ENCODE measurements at regions not wholly inside any gene's neighbourhood (a gene's known extent, or its start where the extent isn't known, plus 50 kb on each side); places are given as distances from the start of the nearest gene placed in this dataset.

DNA sequence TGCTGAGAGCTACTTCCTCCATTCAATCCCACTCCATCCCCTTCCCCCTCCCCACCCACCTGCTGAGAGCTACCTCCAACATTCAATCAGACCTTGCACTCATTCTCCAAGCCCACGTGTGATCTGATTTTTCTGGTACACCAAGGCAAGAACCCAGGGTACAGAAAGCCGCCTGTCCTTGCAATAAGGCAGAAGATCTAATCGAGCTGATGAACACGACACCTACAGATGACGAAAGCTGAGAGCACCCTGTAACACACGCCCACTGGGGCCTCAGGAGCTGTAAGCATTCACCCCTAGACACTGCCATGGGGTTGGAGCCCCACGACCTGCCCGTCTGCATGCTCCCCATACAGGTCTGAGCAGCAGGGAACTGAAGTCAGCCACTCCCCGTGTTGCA is 58.3 kb downstream of the TRIML1 start:
- DNase-seq = no peak

DNA sequence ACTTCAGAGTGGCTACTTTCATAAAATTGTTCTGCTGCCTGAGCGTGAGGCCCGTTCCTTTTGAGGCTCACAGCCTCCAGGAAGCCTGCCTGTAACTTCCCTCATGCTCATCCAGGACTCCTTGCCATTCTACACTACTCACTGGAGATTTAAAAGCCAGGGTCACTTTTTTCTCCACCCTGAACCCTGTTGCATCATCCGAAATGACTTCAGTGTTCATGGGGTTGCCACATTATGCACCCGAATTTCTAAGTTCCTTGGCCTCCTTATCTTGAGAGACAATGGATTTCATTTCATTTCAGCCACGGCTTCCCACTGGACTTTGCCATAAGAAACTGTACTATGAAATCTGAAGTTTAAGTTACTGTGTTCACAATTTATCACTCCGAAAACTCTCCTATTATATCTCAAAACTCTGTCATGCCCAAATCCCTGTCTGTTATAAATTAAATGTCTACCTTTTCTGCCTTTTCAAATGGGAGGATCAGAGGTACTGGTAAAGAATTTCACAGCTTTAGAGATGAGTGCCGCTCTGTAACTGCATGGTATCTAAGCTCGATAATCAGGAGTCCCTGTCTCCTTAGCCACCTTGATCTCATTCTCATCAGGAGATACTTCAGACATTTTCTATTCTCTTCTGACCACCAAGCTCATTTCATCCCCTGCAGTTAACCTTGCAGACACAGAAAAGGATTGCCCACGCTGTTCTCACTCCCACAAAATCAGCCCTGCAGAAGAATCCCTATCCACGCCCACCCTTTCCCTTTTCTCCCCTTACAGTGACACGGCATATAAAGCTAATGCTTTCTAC is 59.9 kb downstream of the TRIML1 start:
- no peak for DNase-seq

DNA sequence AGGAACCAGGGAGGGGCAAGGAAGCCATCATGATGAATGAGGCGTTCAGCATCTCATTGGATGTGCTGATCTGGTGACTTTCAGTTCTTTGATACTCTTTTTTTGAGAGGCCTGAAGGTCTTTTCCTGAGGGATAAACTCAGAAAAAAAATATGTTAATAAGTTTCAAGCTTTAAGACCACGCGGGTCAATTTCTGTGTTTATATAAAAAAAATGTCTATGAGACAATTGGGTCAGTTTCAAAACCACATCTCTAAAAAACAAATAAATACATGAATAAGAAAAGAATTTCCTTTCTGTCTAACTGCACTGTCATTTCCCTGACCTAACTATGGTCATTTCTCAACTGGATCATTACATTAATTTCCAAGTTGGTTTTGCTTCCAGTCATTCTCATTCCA is 62.6 kb downstream of the TRIML1 start:
- DNase-seq = no peak

DNA sequence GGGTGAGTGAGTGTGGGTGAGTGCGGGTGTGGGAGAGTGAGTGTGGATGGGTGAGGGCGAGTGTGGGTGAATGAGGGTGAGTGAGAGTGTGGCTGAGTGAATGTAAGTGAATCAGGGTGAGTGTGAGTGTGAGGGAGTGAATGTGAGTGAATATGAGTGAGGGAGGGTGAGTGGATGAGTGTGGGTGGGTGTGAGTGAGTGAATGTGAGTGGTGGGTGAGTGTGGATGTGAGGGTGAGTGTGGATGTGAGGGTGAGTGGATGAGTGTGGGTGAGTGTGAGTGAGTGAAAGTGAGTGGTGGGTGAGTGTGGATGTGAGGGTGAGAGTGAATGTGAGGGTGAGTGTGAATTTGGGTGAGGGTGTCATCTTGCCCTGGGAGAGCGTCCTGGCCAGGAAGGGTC is 67.5 kb downstream of the TRIML1 start:
- no peak for DNase-seq

DNA sequence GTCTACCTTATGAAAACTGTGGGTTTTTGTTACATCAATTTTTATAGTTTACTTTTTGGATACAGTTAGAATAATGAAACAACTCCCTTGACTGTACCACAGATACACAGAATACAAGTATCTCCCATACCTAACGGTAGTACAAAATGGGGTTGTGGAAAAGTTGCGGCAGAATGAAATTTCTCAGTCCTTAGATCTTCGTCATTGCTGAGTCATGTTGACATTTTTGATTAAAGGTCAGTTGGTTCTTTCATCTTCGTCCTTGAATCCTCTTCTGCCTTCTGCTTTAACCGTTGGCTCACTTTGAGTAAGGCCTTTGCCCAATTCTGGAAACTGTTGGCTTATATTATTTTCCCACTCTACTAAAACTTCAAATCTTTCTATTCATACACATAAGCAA is 75.6 kb downstream of the TRIML1 start:
- DNase-seq = no peak

DNA sequence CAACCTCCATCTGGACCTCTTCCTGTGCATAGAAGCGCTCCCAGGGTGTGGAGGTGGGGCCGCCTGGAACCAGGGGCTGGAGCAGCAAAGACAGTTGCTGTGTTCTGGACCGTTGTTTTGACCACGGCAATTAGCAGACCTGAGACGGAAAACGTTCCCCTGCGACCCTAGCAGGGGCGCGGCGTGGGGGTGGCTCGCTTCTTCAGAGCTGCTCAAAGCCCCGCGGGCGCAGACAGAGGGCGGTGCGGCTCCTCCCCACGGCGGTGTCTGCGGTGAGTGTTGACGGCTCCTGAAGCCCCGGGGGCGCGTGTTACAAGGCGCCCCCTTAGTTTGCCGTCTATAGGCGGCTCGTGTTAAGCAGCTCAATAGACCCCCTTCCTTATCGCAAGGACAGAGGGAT is 79.2 kb downstream of the TRIML1 start:
- DNase-seq = no peak

DNA sequence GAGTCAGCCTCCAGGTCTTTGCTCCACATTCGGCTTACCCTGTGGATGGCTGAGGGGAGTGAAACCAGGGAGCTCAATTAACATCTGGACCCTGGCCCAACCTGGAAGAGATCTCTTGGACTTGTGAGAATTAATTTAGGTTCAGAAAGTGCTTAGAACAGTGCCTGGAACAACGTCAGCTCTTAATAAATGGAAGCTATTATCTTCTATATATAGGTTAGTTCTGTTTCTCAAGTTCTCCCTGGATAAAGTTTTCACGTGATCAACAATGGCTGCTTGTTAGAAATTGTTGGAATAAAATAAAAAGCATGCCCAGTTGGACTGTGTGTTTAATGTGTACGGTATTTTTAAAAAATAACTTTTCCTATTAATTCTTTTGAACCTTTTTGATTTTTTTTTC is 80.8 kb downstream of the TRIML1 start:
- DNase-seq = no peak

DNA sequence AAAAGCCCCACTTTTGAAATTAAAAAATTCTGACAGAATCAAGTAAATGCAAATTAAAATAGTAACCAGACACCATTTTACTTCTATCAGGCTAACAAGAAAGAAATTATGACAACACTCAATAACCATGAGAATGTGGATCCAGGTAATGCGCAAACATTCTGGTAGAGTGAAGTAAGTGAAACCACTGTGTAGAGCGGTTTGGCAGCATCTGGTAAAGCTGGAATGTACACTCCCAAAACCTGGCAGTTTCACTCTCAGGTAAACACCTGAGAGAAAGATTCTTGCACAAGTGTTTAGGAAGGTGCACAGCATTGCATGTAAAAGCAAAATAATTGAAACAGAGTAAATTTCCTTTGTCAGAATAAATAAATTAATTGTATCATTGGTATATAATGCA is 81.8 kb downstream of the TRIML1 start:
- DNase-seq = no peak

DNA sequence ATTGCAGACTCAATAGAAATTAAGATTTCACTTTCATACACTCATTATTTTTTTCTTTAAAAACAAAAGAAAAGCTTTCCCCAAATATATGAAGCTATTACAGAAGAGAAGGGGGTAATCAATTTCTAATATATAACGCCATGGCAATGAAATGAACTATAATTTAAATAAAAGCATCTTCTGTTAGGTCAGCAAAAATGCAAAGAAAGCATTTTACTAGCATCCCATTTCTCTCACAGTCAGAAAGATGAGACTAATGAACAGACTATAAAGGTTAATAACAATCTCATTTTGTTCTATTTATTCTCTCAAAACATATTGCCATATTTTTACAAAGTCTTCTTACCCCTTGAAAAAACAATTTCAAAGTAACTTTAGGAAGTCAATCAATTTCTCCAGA is 89.0 kb downstream of the TRIML1 start:
- no peak for DNase-seq

DNA sequence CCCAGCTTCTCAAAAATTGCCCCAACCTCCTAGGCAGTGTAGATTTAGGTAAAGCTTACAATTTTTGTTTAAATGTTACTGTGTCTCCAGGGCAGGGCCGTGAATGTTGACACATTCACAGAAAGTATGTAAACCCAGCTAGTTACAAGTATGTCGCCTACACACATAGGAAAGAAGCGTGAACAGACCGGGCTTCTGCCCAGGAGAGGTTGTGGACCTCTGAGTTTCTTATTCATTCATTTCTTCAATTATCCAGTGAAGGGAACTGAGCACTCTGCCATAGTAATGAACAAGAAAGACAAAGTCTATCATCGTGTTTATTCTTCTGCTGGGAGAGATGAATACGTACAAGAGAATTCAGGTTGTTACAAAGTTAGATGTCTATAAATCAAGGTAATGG is 93.2 kb downstream of the TRIML1 start:
- DNase-seq = no peak

DNA sequence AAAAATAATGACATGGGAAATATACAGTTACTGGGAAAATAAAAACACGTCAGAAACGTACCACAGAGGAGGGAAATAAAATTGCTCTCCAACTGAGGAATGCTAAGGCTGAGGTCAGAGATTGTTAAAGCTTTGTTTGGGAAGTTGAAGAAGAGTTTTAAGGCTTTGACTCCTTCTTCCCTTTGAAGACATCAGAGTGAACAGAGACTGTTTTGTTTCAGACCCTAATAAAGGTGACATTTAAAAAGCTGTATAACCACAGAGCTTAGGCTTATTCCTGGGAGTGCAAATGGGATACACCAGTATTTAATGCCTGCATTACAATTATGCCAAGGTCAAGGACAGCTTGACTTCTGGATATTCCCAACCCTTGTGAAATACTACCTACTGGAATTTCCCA is 102.8 kb downstream of the TRIML1 start:
- no peak for DNase-seq

DNA sequence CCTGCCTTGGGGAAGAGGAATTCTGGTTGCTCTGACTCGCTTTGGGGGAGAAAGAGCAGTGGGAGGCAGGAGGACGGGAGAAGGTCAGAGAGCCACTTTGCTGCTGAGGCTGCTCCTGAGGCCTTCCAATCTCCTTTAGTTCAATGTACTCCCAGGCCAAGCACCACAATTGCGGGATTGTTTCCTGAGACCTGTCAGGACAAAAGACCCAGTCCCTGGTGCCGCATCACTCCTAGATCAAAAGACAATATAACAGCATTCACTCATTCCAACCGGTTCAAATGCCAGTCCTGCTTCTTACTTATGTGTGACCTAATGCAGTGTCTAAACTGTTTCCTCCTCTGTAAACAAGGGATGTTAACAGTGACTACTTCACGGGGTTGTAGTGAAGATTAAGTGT is 106.4 kb downstream of the TRIML1 start:
- no peak for DNase-seq

DNA sequence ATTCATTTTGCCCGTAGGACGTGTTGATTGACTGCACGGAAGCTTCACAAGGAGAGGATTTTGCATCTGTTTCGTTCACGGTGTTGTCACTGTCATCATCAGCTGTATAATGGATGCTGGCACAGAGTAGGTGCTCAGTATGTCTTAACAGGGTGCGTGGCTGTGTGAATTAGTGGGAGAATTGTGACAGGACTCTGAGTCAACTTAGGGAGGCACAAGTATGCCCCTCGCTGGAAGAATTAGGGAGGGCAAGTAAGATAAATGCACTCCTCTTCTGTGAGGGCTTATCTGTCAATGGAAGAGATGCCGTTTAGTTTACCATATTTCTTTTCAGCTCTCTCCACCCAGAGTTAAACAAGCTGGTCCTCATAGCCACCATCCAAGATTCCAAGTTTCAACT is 107.2 kb downstream of the TRIML1 start:
- DNase-seq = no peak

DNA sequence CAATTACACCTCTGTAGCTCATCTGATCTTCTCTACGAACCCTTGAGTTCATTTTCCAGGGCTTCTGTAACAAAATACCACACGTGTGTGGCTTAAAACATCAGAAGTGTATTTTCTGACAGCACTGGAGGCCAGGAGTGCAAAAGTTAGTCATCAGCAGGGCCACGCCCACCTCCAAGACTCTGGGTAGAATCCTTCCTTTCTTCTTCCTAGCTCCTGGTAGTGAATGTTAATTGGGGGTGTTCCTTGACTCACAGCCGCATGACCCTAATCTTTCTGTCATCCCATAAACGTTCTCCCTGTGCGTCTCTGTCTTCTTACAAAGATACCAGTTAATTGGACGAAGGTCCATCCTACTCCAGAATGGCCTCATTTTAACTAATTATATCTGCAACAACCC is 115.0 kb downstream of the TRIML1 start:
- DNase-seq = no peak

DNA sequence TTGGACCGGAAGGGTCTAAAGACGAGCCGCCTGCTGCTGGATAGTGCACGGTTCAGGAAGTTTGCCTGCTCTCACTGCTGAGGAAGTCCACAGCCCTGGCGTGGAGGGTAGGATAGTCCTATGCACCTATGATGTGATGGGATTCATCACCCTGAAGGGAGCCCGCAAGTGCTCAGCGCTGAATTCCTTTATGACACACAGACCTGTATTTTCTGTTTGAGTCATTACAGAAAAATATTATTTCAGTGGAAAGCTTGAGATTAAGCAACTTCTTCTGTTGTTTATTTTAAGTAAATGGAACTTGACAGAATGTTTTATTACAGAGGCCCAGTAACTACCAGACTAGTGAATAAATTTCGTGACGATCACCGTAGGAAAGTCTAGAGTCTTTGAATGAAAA is 123.2 kb downstream of the TRIML1 start:
- DNase-seq = no peak

DNA sequence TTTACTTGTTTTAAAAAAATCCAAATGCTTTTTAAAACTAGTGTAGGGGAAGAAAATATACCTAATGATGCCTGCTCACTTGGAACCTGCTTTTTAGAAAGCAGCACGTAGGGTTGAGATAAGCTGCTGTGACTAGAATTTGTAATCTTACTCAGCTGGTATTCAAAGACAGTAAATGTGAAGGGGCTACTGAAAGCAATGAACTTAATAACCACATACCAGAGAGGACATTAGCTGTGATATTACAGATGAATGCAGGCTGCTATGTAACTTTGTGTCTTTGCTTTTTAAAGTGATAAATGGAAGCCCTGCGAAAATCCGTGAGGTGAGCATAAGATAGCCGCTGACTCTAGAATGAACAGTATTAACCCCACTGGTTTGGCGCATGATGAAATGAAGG is 124.1 kb downstream of the TRIML1 start:
- DNase-seq = no peak

DNA sequence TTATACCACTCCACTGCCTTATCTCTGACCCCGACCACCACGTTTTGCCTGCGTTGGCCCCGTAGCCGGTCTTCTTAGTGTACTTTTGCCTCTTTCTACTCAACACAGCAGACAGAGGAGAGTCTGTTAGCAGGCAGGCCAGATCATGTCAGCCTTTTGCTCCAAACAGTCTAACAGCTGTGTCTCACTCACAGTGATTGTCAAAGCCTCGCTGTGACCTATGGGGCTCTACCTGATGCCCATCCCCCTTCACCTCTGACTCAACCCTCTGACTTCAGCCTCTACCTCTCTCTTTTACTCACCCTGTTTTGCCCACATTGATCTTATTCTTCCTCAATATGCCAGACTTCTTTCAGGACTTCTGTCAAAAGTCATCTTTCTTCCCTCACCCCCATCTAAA is 127.1 kb downstream of the TRIML1 start:
- no peak for DNase-seq

DNA sequence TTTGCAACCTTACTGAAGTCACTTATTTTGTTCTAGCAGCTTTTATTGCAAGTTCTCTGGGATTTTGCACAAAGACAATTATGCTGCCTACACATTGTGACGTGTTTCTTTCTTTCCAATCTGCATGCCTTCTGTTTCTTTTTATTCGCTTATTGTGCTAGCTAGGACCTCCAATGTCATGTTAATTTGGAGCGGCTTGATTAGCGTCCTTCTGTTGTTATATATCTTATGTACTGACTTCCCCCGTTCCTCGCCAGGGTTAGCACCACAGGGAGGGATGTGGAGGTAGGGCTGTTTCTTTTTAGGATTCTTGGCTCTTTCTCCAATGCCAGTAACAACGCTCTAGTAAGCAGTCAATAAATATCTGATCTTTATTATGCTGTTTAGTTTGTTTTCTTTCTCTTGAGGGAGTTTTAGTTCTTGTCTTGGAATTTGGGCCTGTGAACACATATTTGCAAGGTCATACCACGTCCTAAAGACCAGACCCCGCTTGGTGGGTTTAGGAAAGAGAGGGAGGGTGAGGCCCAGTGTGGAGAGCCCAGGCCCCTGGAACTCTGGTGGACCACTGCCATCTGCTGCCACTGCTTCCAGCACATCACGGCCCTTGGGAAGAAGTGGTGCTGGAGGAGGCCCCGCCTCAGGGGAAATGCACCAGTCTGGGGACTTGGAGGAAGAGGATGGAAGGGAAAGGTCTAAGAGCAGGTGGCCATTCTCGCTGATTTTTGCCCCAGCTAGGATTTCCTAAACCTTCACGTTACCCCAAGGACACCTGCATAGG is 129.1 kb downstream of the TRIML1 start:
- DNase-seq = no peak

DNA sequence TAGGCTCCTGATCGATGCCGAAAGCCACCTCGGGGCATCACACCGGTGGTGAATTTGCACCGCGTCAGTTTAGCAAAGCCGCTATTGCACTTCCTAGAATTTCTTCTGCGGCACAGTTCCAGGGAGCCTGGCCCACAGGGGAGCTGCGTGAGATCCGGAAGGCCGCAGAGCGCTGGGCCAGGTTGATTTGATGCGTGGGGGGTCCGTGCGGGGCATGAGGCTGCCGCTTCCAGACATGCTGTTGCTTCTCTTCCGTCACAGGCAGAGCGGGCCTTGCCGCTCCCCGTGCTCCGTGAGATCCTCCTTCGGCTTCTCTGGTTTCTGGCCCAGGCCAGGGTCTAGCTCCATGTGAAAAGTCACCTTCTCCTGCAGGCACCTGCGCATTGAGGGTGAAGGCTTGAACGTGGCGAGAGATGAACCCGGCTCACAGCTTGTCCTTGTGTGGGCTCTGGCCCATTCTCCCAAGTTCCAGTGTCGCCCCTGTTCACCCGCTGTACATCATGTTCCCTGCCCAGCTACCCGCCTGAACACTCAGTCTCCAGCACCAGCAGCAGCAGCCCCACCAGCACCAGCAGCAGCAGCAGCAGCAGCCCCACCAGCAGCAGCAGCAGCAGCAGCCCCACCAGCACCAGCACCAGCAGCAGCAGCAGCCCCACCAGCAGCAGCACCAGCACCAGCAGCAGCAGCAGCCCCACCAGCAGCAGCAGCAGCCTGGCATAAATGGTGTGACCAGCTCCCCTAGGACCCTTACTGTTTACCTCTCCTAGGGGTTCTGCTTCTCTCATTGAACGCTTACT is 131.2 kb downstream of the TRIML1 start:
- no peak for DNase-seq

DNA sequence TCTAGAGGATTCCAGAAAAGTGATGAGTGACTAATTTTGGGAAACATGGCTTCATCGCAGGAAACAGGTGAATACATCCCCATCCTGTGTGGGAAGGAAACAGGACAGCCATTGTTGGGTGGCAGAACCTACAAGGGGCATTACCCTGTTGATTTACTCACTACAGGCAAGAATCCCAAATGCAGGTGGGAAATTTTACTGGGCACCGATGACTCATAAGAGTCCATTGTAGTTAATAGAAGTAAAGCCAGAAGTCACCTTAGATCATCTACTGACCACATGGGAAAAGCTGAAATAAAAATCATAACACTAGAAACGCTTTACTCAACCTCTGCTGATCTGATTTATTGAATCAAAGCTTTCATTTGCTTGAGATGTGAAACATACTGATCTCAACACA is 136.4 kb downstream of the TRIML1 start:
- DNase-seq = no peak

DNA sequence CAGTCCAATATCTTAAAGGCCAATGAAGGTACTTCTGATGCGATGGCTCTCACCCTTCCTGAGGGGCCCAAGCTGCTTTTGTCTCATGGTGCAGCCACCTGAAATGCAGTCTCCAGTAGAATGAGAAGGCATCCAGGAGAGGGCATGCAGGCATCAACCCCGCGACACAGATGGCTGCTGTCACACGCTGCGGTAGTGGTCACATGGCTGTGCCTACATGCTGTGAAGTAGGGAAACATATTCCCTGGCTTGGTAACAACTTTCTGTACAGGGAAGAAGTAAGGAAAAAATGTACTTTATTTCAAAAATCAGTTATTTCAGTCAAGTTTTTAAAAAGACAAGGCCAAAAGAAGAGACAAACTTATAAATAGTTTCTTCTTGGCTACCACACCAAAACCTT is 139.9 kb downstream of the TRIML1 start:
- DNase-seq = no peak

DNA sequence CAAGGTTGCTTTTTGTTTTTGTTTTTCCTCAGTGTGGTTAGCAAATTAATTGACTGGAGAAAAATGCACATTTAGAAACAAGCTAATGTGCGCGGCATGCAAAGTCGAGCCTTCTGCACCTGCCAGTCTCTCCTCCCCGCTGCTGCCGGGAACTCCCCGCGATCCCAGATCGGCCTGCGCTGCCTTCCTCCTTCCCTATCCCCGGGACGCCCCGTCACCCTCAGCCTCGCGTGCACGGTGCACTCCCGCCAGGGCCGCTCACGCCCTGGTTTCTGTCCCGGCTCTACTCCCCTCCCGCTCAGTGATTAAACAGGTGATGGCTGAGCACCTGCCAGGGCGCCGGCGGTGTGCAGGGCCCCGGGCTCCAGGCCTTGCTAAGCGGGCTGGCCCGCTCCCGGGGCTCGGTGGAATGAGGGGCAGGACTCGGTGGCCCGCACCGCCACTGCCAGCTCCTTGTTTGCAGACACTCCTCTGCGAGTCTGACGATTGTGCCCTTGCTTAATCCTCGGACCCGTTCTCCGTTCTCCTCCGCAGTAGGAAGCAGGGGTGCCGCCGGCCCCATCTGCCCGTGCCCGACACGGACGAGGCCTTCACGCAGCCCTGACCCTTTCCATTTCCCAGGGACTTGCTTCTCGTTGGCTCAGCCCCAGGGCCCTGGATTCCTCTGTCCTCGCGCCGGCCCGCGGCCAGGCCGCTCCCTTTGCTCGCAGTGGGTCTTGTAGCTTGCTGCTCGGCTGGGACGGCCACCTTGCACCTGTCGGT is 143.4 kb downstream of the TRIML1 start:
- DNase-seq = no peak
